HL-60 (cell line): ENCODE measurements at regions not wholly inside any gene's neighbourhood (a gene's known extent, or its start where the extent isn't known, plus 50 kb on each side); places are given as distances from the start of the nearest gene placed in this dataset.

Experiments
- DNase-seq, 2 experiments: peaks; one replicate each; pipeline ENCODE4 v3.0.0-alpha.2; 2010 to 2020; ENCODE audit warnings: low read depth in 1 of 2, low spot score in 1 of 2
- H3K27ac ChIP-seq: fragments of 250-450 bp; sonication (Bioruptor Pico); replicated peaks from 2 replicates; pipeline ENCODE4 v1.5.1; 2020; ENCODE audit warnings: mild to moderate bottlenecking, moderate library complexity
- H3K27me3 ChIP-seq: fragments of 250-450 bp; sonication (Bioruptor Pico); 2 replicates; pipeline ENCODE4 v1.5.1; 2021; ENCODE audit warnings: mild to moderate bottlenecking, moderate library complexity; ENCODE audit not compliant: insufficient read depth, poor library complexity, severe bottlenecking
- H3K4me3 ChIP-seq: replicated peaks from 2 replicates; pipeline ENCODE4 v1.5.1; 2011; ENCODE audit warnings: mild to moderate bottlenecking, control low read depth, low read length; ENCODE audit not compliant: insufficient read depth
- GABPA ChIP-seq: IDR thresholded peaks from 2 replicates; pipeline ENCODE4 v1.6.1; 2012; ENCODE audit warnings: low read depth
- POLR2AphosphoS5 ChIP-seq: IDR thresholded peaks from 2 replicates; pipeline ENCODE4 v1.6.1; 2012; ENCODE audit warnings: low read depth
- SPI1 ChIP-seq: IDR thresholded peaks from 2 replicates; pipeline ENCODE4 v1.6.1; 2012; ENCODE audit warnings: low read depth, mild to moderate bottlenecking, borderline replicate concordance
- TF ChIP-seq, protein P1 (sequence below): IDR thresholded peaks from one replicate; pipeline ENCODE4 v1.5.1; 2011; ENCODE audit warnings: low read length, control low read depth, inconsistent platforms; ENCODE audit not compliant: insufficient read depth
- TF ChIP-seq, protein P2 (sequence below): IDR thresholded peaks from 2 replicates; pipeline ENCODE4 v1.6.1; 2012; ENCODE audit warnings: low read depth; ENCODE audit not compliant: insufficient replicate concordance

- no peak overlapping the region for H3K4me3 ChIP-seq
- H3K27me3 ChIP-seq: no peaks in the 10 kb centered on the region
- TF ChIP-seq, protein P1, sequence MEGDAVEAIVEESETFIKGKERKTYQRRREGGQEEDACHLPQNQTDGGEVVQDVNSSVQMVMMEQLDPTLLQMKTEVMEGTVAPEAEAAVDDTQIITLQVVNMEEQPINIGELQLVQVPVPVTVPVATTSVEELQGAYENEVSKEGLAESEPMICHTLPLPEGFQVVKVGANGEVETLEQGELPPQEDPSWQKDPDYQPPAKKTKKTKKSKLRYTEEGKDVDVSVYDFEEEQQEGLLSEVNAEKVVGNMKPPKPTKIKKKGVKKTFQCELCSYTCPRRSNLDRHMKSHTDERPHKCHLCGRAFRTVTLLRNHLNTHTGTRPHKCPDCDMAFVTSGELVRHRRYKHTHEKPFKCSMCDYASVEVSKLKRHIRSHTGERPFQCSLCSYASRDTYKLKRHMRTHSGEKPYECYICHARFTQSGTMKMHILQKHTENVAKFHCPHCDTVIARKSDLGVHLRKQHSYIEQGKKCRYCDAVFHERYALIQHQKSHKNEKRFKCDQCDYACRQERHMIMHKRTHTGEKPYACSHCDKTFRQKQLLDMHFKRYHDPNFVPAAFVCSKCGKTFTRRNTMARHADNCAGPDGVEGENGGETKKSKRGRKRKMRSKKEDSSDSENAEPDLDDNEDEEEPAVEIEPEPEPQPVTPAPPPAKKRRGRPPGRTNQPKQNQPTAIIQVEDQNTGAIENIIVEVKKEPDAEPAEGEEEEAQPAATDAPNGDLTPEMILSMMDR: no peak
- TF ChIP-seq POLR2AphosphoS5 (no peak), GABPA (no peak), SPI1 (no peak)
- TF ChIP-seq, protein P2, sequence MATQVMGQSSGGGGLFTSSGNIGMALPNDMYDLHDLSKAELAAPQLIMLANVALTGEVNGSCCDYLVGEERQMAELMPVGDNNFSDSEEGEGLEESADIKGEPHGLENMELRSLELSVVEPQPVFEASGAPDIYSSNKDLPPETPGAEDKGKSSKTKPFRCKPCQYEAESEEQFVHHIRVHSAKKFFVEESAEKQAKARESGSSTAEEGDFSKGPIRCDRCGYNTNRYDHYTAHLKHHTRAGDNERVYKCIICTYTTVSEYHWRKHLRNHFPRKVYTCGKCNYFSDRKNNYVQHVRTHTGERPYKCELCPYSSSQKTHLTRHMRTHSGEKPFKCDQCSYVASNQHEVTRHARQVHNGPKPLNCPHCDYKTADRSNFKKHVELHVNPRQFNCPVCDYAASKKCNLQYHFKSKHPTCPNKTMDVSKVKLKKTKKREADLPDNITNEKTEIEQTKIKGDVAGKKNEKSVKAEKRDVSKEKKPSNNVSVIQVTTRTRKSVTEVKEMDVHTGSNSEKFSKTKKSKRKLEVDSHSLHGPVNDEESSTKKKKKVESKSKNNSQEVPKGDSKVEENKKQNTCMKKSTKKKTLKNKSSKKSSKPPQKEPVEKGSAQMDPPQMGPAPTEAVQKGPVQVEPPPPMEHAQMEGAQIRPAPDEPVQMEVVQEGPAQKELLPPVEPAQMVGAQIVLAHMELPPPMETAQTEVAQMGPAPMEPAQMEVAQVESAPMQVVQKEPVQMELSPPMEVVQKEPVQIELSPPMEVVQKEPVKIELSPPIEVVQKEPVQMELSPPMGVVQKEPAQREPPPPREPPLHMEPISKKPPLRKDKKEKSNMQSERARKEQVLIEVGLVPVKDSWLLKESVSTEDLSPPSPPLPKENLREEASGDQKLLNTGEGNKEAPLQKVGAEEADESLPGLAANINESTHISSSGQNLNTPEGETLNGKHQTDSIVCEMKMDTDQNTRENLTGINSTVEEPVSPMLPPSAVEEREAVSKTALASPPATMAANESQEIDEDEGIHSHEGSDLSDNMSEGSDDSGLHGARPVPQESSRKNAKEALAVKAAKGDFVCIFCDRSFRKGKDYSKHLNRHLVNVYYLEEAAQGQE: no peak
- no peak for DNase-seq
- no peak overlapping the region for H3K27ac ChIP-seq
Measured at GRCh38 chr5:67363180-67363709, 166.6 kb upstream of the CD180 start.

DNA sequence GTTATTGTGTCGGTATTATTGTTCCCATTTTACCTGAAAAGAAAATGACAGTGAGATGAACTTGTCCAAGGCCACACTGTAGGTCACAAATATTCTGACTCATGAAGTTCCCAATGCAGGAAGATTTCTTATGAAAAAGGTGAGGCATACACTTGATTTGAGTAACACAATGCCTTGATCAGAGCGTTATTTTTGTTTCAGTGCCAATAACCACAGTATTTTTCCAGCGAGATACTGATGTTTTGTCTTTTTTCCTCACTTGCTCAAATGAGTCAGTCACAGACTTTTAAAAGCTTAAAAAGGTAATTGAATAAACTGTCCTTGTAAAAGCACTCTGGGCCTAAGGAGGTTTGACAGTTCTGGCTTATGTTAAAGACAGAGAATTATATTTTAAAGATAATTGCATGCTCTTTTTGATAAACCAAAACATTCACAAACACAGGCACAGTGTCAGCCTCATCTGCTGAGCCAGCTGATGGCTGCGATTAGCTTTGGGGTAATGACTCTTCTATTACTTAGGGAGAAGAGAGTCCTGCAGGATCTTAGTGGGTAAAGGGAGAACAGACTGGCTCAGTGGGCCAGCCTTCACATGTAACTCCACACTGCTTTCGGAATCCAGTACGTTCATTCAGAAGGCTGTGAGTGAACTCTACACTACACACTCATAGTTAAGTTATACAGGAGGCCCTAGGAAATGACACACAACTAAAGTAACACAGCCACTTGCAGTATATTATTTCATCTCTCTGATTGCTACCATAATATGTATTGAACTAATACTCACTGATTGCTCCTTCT, 165.5 kb upstream of the CD180 start:
- TF ChIP-seq SPI1: no peak
- TF ChIP-seq, protein P2: no peak
- Histone ChIP-seq H3K27ac (no peak overlapping the region), H3K27me3 (no peaks in the 10 kb centered on the region), H3K4me3 (no peak overlapping the region)
- no peak for DNase-seq

GRCh38 chr5:67360047-67360446, 163.4 kb upstream of the CD180 start:
- TF ChIP-seq, protein P1: no peak
- TF ChIP-seq GABPA (no peak), SPI1 (no peak), POLR2AphosphoS5 (no peak)
- TF ChIP-seq, protein P2: no peak
- H3K27me3 ChIP-seq: no peaks in the 10 kb centered on the region
- no peak for DNase-seq
- H3K27ac ChIP-seq: no peak overlapping the region
- no peak overlapping the region for H3K4me3 ChIP-seq
